Ovary (tissue), 3 donors: ENCODE measurements at regions not wholly inside any gene's neighbourhood (a gene's known extent, or its start where the extent isn't known, plus 50 kb on each side); places are given as distances from the start of the nearest gene placed in this dataset.

Source experiments
- POLR2A ChIP-seq: fragments of 450-650 bp; IDR thresholded peaks from one replicate; pipeline ENCODE4 v1.6.1; 2017; ENCODE audit warnings: antibody characterized with exemption, mild to moderate bottlenecking, moderate library complexity
- TF ChIP-seq, protein P1 (sequence below), 3 donors: fragments of 450-650 bp in 2 of 3; fragments of 200-600 bp in 1 of 3; IDR thresholded peaks; one replicate each; pipeline versions ENCODE4 v1.5.1 to v1.8.0; 2016 to 2022; ENCODE audit warnings: antibody characterized with exemption in 3 of 3, mild to moderate bottlenecking in 1 of 3
- donor health status: DM: no; HTN: no; CAD: no.

DNA sequence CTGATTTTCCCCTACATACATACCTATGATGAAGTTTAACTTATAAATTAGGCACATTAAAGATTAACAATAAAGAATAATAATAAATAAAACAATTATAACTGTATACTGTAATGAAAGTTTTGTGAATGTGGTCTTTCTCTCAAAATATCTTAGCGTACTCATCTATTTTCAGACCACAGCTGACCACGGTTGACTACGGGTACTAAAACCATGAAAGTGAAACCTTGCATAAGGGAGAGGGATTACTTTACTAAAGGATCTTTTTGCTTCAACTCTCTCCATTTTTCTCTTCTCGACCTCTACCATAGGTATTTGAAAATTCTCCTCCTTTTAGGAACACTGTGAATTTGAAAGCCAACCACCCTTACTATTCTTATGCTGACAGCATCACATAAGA is 475.5 kb downstream of the CETN3 start:
- TF ChIP-seq, protein P1, sequence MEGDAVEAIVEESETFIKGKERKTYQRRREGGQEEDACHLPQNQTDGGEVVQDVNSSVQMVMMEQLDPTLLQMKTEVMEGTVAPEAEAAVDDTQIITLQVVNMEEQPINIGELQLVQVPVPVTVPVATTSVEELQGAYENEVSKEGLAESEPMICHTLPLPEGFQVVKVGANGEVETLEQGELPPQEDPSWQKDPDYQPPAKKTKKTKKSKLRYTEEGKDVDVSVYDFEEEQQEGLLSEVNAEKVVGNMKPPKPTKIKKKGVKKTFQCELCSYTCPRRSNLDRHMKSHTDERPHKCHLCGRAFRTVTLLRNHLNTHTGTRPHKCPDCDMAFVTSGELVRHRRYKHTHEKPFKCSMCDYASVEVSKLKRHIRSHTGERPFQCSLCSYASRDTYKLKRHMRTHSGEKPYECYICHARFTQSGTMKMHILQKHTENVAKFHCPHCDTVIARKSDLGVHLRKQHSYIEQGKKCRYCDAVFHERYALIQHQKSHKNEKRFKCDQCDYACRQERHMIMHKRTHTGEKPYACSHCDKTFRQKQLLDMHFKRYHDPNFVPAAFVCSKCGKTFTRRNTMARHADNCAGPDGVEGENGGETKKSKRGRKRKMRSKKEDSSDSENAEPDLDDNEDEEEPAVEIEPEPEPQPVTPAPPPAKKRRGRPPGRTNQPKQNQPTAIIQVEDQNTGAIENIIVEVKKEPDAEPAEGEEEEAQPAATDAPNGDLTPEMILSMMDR (IDR thresholded peaks at IDR 0.05), result no peak
- TF ChIP-seq POLR2A, result no peak
